ENCODE measurements at regions not wholly inside any gene's neighbourhood (a gene's known extent, or its start where the extent isn't known, plus 50 kb on each side); places are given as distances from the start of the nearest gene placed in this dataset.

- no peak overlapping the region for H2BK12ac ChIP-seq (ENCODE audit: low read depth, low read length)
- no peaks in the 10 kb centered on the region for H3K27me3 ChIP-seq (replicated peaks in 1 of 4; ENCODE audit: control insufficient read depth in 3 of 4, extremely low read depth in 1 of 4, insufficient read depth in 3 of 4, low read length in 3 of 4)
- H2AFZ ChIP-seq (ENCODE audit: low read length) = no peak overlapping the region
- no peak overlapping the region for H3K14ac ChIP-seq (ENCODE audit: insufficient read length)
- no peak overlapping the region; a peak in 1 of 7 replicates for H3K9ac ChIP-seq (replicated peaks in 1 of 4; ENCODE audit: extremely low read depth in 1 of 4, low read depth in 3 of 4, low read length in 3 of 4)
- no peak overlapping the region for H2BK120ac ChIP-seq (replicated peaks; ENCODE audit: low read depth, low read length)
- no peak overlapping the region for H3K4ac ChIP-seq (replicated peaks; ENCODE audit: insufficient read length, low read depth, low read length)
- ChIA-PET CTCF (ENCODE audit: partially characterized antibody) (interaction anchor here (0.6 kb wide), 2 partner anchors 12 to 170 kb away, joined by 3 to 4 read pairs; no protein-coding TSS in a partner anchor), POLR2A (ENCODE audit: partially characterized antibody) (no interaction called here)
- H3K56ac ChIP-seq (replicated peaks; ENCODE audit: insufficient read length, low read depth, low read length) = no peak overlapping the region
- no peak overlapping the region for H3K4me3 ChIP-seq (ENCODE audit: extremely low read depth in 1 of 4, insufficient read depth in 2 of 4, low read depth in 3 of 4, low read length in 4 of 4)
- FAIRE-seq (no peak), DNase-seq (ENCODE audit: low read depth in 1 of 2, low spot score in 2 of 2) (no peak)
- no peak overlapping the region for H4K91ac ChIP-seq (replicated peaks; ENCODE audit: insufficient read length, low read length)
- H2BK20ac ChIP-seq (ENCODE audit: low read length) = no peak overlapping the region
- no peaks in the 10 kb centered on the region for H3K4me1 ChIP-seq (replicated peaks in 1 of 4; ENCODE audit: control insufficient read depth in 3 of 4, insufficient read depth in 4 of 4, low read length in 3 of 4)
- no peaks in the 10 kb centered on the region for H3K79me1 ChIP-seq (ENCODE audit: low read depth, low read length)
- no peaks in the 10 kb centered on the region for H3K9me3 ChIP-seq (ENCODE audit: insufficient read depth in 2 of 2, low read depth in 1 of 2, low read length in 1 of 2)
- H3K23ac ChIP-seq (ENCODE audit: insufficient read length) = no peak overlapping the region
- no peak overlapping the region for H2BK5ac ChIP-seq (ENCODE audit: low read depth, low read length)
- no peaks in the 10 kb centered on the region for H3K79me2 ChIP-seq (ENCODE audit: control insufficient read depth in 1 of 2, insufficient read depth in 2 of 2, low read length in 2 of 2)
- no peak overlapping the region for H3K27ac ChIP-seq (ENCODE audit: low read depth, low read length)
- no peaks in the 10 kb centered on the region for H3K36me3 ChIP-seq (ENCODE audit: control insufficient read depth in 2 of 4, insufficient read depth in 4 of 4, low read length in 3 of 4)
- no peaks in the 10 kb centered on the region for H4K20me1 ChIP-seq (replicated peaks in 1 of 2; ENCODE audit: control insufficient read depth in 1 of 2, insufficient read depth in 2 of 2, low read length in 2 of 2)
- no peak for TF ChIP-seq FOSL1 (IDR thresholded peaks at IDR 0.05; ENCODE audit: insufficient read depth, low read depth, low read length)
- no peak for TF ChIP-seq CHD2 (IDR thresholded peaks at IDR 0.05; ENCODE audit: low read length)
- TF ChIP-seq TEAD4 (IDR thresholded peaks at IDR 0.05; ENCODE audit: low read depth, low read length) = no peak
- TF ChIP-seq BCL11A (IDR thresholded peaks at IDR 0.05; ENCODE audit: low read depth in 2 of 2, low read length in 2 of 2) = no peak
- no peak for TF ChIP-seq HDAC2 (IDR thresholded peaks at IDR 0.05; ENCODE audit: borderline replicate concordance in 1 of 2, low read depth in 2 of 2, low read length in 2 of 2)
- H2BK15ac ChIP-seq (ENCODE audit: low read length) = no peak overlapping the region
- H3K4me2 ChIP-seq (ENCODE audit: insufficient read depth in 1 of 2, low read depth in 2 of 2, low read length in 2 of 2) = no peak overlapping the region
- WGBS, 2 experiments (ENCODE audit: extremely low coverage in 1 of 2, insufficient coverage in 1 of 2, insufficient read length in 1 of 2, insufficient replicate concordance in 2 of 2, low coverage in 1 of 2, low lambda C conversion rate in 2 of 2, missing lambda C conversion rate in 1 of 2) = 86% methylated on average over 1 of the region's 1 CpG; no CpG with 5 or more reads in 1 of the 2 experiments
- H3K18ac ChIP-seq (ENCODE audit: extremely low read depth, low read length) = no peak overlapping the region
- no peak overlapping the region for H2AK5ac ChIP-seq (ENCODE audit: low read depth, low read length)
- no peak overlapping the region for H4K8ac ChIP-seq (ENCODE audit: extremely low read depth, insufficient read depth, low read length)
- H4K5ac ChIP-seq (ENCODE audit: insufficient read length, low read depth, low read length) = no peak overlapping the region
- H3K23me2 ChIP-seq (ENCODE audit: low read depth, low read length) = no peaks in the 10 kb centered on the region; the same call in 1 of the 2 replicates
Measured at GRCh38 chr13:54016542-54016941, 987.9 kb downstream of the OLFM4 start.

Measured in H1 (cell line).